ENCODE measurements at regions not wholly inside any gene's neighbourhood (a gene's known extent, or its start where the extent isn't known, plus 50 kb on each side); places are given as distances from the start of the nearest gene placed in this dataset.

DNA sequence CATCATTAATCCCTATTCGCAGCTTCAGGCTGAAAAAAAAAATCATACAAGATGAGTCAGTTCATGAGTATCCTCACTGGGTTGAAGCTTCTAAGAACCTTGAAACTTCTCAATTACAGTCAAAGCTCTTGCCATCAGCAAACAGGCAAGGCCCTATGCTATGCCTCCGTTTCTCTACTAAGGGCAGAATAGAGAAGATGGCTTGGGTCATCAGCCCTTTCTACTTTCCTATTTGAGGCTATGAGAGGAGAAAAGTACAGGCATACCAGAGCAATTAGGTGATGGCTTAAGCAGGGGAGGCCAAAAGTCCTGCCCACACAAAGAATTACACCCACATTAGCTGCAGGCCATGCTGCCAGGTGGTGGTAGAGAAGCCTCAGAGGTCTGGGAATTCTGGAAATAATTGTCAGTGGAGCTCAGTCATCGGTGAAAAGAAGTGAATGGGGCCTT, 89.0 kb downstream of the MRPL46 start:
- no peak for DNase-seq

DNA sequence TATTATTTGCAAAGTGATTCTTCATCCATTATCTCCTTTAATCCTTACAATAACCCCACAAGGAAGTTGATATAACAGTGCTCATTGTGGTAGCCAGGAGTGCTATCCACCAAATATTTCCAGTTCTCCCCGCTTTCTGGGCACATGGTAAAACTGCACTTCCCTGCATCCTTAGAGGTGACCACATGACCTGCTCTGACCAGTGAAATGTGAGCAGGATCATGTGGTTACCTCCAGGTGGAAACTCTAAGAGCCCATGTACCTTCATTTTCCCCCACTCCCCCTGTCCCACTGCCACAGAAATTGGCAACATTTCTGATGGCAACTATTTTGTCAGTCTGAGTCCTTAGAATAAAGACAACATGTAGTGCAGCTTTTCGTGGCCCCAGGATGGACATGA, 89.7 kb downstream of the MRPL46 start:
- peak; percentile 20 for DNase-seq

DNA sequence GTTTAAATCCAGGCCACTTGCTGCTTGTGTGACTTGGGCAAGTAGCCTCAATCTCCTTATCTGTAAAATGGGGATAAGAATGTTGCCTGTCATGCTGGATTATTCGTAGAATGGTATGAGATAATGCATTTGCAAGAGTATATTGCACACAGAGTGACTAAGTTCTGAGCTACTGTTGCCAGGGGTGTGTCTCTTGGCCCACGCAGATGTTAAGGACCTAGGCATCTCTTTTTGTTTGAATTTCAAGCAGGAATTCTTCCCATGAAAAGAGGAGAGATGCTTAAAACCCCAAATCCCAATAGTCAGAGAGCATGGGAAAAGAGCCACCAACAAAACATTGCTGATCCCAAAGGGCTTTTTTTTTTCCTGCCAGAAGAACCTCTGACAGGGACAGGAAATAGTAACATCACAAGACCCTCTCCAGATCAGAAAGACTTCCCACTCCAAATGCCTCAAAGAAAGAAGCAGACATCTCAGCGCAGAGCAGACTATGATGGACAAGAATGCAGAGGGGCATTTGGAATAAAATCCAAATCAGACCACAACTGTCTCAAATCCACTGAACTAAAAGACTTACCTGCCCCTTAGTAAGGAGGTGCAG, 90.5 kb downstream of the MRPL46 start:
- no peak for DNase-seq

DNA sequence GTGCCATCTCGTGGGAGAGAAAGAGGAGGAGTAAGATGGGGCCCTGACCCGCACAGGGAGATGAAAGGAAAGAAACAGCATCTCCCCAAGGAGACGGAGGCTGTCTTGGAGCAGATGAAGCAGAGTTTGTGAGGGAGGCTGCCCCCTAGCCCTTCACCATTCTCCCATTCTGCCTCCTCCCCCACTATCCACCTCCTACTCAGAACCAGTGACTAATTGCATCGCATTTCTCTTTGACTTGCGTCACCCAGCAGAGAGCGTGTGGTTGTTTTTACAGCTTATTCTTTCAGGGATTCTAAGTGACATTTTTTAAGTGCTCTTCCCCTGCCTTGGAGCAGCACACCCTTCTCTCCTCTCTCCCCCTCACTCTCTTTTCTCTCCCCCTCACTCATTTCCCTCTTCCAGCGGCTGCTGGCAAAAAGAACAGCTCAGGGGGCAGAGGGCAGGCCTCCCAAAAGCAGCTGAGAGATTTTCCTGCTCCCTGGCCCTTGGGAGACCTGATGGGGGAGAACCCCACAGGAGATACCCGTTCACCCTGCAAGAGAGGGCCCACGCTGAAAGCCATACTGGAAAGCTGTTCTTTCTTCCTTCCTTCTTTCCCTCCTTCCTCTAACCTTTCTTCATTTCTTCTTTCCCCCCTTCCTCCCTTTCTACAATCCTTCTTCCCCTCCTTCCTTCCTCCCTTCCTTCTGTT, 91.8 kb downstream of the MRPL46 start:
- peak; percentile 28 for DNase-seq

DNA sequence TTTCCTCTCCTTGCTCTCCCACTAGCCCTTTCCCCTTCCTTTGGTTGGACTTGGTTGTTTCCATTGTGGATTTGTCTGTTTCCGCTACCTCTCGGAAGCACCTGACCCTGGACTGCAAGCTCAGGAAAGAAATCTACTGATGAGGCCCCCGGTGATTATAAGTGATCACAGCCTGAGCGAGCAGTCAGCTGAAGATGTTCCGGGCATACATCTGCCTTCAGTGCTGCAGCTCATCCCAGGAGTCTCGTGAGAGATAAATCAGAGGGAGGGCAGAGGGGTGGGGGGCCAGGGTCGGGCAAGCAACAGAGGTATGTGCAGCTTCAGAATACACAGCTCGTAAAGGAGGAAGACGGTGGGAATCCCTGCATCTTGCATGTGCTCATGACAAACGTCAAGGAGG, 102.1 kb downstream of the MRPL46 start:
- no peak for DNase-seq

DNA sequence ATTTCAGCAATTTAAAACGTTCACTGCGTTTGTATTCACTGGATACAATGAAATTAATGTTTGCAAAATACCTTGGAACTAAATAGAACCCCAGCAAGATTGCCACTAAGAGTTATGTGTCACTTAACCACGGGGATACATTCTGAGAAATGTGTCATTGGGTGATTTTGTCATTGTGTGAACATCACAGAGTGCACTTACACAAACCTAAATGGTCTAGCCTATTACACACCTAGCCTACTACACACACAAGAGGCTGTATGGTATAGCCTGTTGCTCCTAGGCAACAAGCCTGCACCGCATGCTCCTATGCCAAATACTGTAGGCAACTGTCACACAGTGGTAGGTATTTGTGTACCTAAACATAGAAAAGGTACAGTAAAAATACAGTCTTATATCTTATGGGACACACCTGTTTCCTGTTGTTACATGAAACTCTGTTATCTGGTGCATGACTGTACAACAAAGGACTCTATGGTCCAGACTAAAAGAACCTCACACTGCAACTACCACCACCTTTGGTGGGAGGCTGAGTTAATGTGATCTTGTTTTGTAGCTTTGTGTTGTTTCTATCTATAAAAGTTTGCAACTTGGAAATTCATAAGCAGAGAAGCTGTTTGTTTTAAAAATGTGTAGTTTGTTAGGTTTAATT, 92.2 kb upstream of the NTRK3 start:
- no peak for DNase-seq

DNA sequence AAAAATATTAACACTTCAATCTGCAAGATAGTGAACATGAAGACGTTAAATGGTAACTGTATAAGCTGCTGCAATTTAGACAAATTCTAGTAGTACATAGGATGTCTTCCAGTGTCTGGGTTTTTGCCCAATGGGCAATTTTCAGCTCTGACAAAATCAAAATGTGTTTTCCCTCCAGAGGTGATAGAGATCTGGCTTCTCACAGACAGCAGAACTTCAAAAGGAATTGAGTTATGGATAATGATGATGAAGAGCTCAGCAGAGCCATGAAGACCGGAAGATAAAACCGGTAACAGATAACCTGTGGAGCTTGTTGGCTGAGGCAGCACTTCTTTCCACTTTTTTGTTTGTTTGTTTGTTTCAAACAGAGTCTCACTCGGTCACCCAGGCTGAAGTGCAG, 89.4 kb upstream of the NTRK3 start:
- DNase-seq = no peak

DNA sequence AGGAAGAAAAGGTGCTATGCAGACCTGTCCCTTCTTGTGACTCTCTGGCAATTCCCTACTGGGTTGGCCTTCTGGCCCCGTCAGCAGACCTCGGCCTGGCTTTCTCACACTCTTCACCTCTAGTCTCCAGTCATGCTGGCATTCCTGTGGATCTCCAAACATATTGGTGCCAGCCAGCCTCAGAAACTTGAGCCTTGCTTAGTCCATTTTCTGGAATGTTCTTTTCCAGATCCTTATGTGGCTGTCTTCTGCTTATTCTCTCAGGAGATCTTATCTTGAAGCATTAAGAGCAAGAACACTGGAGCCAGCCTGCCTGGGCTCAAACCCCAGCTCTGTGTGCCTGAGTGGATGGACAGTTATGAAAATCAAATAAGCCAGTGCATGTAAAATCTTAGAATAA, 88.2 kb upstream of the NTRK3 start:
- no peak for DNase-seq

DNA sequence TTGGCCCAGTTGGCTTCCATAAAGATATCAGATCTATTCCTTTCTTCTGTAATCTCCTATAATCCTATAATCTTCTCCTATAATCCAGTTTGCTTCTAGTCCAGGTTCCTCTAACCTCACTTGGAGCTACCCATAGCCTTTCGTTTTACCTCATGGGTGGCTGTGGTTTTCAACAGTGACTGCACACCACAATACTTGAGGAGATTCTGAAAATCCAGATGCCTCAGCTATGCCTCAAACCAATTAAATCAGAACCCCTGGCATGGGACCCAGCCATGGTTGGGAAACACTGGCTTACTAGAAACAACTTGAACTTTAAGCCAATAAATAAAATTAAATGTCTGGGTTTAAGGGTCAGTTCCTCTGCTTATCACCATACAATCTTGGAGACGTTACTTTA, 86.1 kb upstream of the NTRK3 start:
- DNase-seq = no peak

DNA sequence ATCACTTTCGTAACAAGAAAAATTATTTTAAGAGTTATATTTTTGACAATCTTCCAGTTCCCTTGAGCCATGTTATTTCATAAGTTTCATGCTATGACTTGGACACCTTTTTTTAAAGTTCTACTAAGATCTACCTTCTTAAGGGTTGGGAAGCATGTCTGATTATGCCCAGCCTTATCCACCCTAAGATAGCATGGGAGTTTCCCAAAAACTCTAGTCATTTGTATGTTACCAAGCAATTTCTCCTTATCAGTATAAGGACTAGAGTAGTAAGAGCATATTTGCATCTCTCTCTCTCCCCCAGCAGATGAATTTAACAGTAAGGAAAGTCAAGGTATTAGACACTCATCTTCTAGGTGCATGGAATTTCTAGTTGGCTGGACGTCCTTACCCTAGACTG, 85.1 kb upstream of the NTRK3 start:
- DNase-seq = no peak

DNA sequence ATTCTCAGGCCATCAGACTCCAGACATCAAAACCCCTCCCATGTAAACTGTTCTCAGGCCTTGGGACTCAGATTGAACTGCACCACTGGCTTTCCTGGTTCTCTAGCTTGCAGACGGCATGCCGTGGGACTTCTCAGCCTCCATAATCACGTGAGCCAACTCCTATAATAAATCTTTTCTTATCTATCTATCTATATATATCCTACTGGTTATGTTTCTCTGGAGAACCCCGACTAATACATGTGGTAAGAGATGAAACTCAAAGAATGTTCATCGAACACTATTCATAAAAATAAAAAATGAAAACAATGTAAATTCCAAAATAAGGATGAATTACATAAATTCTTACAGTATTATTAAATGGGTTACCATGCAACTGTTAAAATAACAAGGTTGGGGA, 84.5 kb upstream of the NTRK3 start:
- DNase-seq = no peak

DNA sequence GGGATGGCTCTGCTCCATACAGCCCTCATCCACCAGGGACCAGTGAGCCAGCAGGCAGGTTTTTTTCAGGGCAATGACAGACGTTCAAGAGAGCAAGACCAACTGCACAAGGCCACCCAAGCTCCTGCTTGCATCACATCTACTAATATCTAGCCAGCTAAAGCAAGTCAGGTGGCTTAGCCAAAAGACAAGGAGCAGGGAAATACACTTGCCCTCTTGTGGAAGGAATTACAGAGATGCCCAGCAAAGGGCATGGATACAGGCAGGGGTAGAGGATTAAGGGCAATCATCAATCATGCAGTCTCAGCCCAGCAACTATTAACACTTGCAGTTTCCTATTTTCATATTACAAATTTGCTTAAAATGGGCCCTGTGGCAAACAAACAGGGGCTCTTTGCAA, 81.5 kb upstream of the NTRK3 start:
- DNase-seq = no peak

DNA sequence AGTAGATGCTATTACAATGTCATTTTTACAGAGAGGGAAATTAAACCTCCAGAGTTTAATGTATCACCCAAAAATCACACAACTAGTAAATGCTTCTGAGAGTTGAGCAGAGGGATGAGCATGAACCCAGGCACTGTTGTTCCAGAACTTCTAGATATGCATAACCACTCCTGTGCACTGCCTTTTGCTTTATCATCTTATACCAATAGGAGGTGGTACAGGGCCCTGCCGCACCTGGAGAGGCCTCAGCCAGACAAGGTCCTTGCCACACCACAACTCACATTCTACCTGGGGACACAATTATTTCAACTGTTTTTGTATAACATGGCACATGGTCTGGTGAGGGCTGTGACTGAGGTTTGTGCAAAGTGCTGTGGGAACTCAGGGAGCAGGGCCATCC, 78.5 kb upstream of the NTRK3 start:
- DNase-seq = no peak

DNA sequence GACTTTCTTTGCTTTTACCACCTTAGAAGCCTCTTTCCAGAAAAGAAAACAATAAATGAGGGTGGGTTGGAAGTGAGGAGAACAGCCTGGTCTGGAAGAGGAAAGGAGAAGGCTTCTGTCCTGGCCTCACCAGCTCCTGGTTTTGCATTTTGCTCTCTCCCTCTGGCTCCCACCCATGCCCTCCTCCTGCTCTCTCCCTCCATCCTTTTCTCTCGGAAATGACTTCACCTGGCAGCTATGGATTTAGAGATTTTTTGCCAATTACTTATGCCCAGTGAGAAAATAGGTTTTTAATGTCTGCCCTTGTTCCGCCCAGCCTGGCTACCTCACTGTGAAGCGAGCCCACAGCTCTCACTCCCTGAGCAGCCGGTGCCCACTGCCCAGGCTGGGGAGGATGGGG, 77.9 kb upstream of the NTRK3 start:
- no peak for DNase-seq

DNA sequence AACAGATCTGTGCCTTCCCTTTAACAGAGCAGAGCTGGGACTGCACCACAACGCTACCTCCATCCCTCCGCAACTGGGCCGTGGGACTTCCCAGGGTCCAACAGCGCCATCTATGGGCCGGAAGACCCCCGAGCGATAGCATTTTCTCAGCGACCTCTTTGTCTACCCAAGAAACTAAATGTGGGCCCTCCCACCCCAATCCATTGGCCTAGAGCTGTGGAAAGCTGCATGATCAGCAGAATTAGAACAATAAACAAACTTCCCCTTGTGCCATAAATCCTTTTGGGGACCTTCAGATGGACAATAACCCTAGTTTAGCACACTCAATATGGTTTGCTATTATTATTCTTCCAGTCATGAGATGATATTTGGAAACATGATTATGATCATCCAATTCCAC, 74.8 kb upstream of the NTRK3 start:
- peak; percentile 88 for DNase-seq

DNA sequence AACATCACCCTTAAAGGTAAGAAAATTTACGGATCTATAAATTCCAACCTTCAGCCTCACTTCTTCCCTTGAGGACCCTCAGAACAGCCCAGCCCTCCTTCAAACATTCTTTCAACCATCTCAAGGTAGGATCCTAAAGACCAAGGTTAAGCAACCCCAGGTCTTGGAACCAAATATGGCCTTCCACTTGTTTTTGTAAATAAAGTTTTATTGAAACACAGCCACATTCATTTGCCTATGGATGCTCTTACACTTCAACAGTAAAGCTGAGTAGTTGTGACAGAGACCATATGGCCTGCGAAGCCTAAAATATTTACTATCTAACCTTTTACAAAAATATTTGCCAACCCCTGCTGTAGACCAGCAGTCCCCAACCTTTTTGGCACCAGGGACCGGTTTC, 70.4 kb upstream of the NTRK3 start:
- DNase-seq = no peak

DNA sequence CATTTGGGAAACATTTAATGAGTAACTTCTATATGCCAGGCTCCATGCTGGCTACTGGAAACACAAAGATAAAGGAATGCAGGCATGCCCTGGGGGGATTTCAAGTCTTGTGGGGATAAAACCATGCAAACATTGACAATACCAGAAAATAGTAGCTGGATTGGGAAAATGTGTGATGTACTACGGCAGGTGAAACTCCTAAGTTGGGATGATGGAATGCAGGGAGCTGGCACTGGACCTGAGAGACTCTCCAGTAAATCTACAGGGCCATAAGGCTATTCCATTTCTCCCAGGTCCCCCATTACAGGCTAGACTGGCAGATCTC, 68.2 kb upstream of the NTRK3 start:
- no peak for DNase-seq

DNA sequence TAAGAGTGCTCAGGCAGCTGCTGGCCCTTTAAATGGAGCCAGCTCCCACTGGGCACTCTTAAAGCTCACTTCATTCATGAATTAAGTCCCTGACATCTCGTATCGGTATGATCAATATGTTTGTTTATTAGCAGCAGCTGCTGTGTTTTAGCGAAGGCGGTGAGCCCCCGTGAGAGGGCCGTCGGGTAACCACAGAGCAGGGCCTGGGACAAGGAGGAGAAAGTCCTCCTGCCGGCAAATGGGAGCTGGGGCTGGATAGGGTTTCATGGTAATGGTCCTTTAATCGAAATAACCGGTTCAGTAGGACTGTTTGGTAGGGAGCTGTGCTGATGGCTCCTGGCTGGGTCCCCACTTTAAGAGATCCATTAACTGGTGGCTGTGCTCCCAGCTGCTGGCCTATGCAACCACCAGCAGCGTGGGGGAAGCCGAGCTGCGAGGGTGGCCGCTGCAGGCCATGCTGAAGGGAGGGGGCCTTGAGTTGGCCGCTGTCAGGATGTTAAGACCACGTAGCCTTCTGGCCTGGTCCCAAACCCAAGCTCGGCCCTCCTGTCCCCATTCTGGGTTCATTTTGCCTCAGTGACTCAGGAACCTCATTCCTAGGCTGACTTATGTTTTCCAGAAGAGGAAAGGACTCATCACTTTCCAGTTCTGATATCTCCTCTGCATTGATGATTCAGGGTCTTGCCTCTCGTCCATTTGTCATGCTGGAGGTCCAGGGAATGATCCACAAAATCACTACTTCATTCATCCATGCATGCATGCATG, 67.6 kb upstream of the NTRK3 start:
- DNase-seq = no peak

DNA sequence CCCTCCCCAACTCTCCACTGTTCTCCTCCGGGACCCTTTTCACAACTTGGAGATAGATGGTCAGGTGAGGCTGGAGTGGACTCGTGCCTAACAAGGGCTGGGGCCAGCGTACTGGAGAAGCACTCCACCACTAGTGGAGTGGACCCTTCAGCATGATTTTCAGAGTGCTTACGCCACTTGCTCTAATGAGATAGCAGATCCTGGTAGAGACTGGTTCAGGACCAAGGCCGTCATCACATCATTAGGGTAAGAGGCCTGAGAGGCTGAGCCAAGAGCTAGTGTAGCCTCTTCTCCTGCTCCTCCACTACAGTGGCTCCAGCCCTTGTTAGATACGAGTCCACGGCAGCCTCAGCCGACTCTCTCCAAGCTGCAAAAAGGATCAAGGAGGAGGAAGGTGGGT, 66.9 kb upstream of the NTRK3 start:
- DNase-seq = no peak

DNA sequence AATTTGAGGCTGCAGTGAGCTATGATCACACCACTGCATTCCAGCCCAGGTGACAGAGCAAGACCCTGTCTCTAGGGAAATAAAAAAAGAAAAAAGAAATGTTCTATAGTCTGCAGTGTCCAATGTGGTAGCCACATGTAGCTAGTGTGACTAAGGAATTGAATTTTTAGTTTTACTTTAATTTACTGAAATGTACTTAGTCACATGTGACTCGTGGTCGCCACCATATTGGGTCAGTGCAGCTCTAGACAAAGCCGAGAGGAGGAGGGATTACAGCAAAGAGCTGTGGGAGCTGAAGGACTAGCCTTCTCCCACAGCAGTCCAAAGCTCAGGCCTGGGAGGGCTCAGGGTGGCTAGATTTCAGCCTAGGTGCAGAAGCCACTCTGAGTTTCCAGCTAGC, 65.9 kb upstream of the NTRK3 start:
- no peak for DNase-seq

DNA sequence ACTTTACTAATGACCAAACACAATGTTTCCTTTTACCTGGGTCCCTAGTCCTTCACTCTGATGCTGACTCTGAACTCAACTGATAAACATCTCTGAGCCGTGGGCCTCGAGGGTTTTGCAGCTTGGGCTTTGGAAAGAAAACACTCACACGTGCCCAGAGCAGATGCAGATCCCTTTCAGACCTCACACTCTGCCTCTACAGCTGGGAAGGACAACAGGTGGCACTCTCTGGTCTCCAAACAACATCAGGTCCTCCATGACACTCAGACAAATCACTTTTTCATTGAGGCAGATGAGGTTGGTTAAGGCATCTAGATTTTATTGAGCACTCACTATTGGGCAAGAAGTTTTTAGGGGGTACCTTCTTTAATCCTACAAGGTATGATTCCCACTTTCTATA, 64.7 kb upstream of the NTRK3 start:
- DNase-seq = no peak

DNA sequence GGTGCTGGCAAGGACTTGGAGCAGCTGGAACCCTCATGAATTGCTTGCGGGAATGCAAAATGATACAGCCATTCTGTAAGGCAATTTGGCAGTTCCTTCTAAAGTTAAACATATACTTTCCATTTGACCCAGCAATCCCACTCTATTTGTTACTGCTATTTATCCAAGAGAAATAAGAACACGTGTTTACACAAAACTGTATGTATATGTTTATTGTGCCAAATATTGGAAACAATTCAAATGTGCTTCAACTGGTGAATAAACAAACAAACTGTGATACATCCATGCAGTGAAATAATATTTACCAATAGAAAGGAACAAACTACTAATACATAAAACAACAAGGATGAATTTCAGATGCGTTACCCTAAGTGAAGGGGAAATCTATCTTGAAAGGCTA, 60.0 kb upstream of the NTRK3 start:
- no peak for DNase-seq

DNA sequence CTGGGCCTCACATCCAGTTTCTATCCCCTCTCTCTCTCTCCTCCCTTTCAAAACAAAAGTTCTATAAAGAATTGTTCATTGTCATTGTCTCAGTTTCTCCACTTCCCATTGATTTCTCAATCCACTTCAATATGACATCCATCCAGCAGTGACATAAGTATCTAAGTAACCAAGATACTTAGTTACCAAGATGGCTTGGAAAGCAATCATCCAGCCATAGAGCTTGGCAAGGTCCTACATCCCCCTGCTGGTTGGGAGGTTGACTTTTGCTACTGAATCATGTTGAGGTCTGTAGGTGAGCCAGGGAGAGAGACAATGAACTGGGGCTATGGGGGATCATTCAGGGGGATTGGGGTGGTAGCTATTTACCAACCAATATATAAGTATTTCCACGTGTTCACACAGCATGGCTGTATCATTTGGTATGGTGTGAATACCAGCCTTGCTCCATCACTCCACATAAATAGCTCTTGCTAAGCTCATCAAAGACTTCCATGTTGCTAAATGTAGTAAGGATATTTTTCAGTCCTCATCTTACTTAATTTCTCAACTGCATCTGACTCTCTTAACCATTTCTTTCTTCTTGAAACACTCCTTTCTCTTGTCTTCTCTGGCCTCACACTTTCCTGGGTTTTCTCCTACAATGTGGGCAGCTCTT, 58.8 kb upstream of the NTRK3 start:
- DNase-seq = no peak

All from activated CD8-positive, alpha-beta memory T cell treated with anti-CD3 and anti-CD28 coated beads, Interleukin-2, amount 50 U/mL, for 48 hours (primary cell).